SW 1271 (cell line): ENCODE measurements at regions not wholly inside any gene's neighbourhood (a gene's known extent, or its start where the extent isn't known, plus 50 kb on each side); places are given as distances from the start of the nearest gene placed in this dataset.
A peak's percentile ranks its signal among the peaks of the same experiment; 100 is the strongest.
"Not testable (repeated sequence)": the region's sequence is repeated elsewhere in the genome, so short reads cannot be mapped to it uniquely, and the experiment has no call there.

Source experiments
- DNase-seq, 2 experiments: peaks; one replicate each; lab custom pipeline; 2025; lab: John Stamatoyannopoulos, UW

- no peak for DNase-seq
These were observed 258.1 kb downstream of the PCNX1 start for GRCh38 chr14:71165121-71166031.

GRCh38 chr14:71166180-71166837 lies 259.1 kb downstream of the PCNX1 start:
- DNase-seq = peak in 1 of 2 experiments; percentile 8

- not testable (repeated sequence) for DNase-seq
These were observed 260.2 kb downstream of the PCNX1 start for GRCh38 chr14:71167325-71167950.

GRCh38 chr14:71168161-71168560 lies 260.9 kb downstream of the PCNX1 start:
- not testable (repeated sequence) for DNase-seq

- no peak for DNase-seq
These were observed 261.5 kb downstream of the PCNX1 start for GRCh38 chr14:71168564-71169427.

GRCh38 chr14:71169861-71170260 lies 262.6 kb downstream of the PCNX1 start:
- no peak for DNase-seq

- no peak for DNase-seq
These were observed 268.2 kb downstream of the PCNX1 start for GRCh38 chr14:71175491-71175890.

GRCh38 chr14:71179066-71179465 lies 271.8 kb downstream of the PCNX1 start:
- DNase-seq = no peak

- DNase-seq = no peak
These were observed 273.1 kb downstream of the PCNX1 start for GRCh38 chr14:71180397-71180796.

GRCh38 chr14:71181215-71182003 lies 274.1 kb downstream of the PCNX1 start:
- DNase-seq = no peak

GRCh38 chr14:71183876-71184689 lies 276.8 kb downstream of the PCNX1 start:
- no peak for DNase-seq

- no peak for DNase-seq
These were observed 278.4 kb downstream of the PCNX1 start for GRCh38 chr14:71185637-71186036.

GRCh38 chr14:71187633-71188356 lies 280.5 kb downstream of the PCNX1 start:
- DNase-seq = no peak

- DNase-seq = no peak
These were observed 283.6 kb downstream of the PCNX1 start for GRCh38 chr14:71190770-71191374.

- DNase-seq = no peak
These were observed 286.4 kb downstream of the PCNX1 start for GRCh38 chr14:71193663-71194062.

- no peak for DNase-seq
These were observed 287.0 kb downstream of the PCNX1 start for GRCh38 chr14:71194251-71194650.

GRCh38 chr14:71196921-71197320 lies 289.7 kb downstream of the PCNX1 start:
- no peak for DNase-seq

GRCh38 chr14:71198687-71199086 lies 291.4 kb downstream of the PCNX1 start:
- no peak for DNase-seq

GRCh38 chr14:71201840-71202239 lies 294.6 kb downstream of the PCNX1 start:
- DNase-seq = no peak
